Astrocyte of the spinal cord (primary cell): ENCODE measurements at regions not wholly inside any gene's neighbourhood (a gene's known extent, or its start where the extent isn't known, plus 50 kb on each side); places are given as distances from the start of the nearest gene placed in this dataset.
"Not testable (repeated sequence)": the region's sequence is repeated elsewhere in the genome, so short reads cannot be mapped to it uniquely, and the experiment has no call there.

Source experiments
- DNase-seq: peaks from one replicate; pipeline ENCODE4 v3.0.0; 2011; ENCODE audit warnings: low read depth, low spot score
- H3K4me3 ChIP-seq: 2 replicates; pipeline ENCODE4 v1.5.1; 2011; ENCODE audit warnings: low read depth, mild to moderate bottlenecking, low read length, moderate library complexity
- CTCF ChIP-seq: IDR thresholded peaks from 2 replicates; pipeline ENCODE4 v1.5.1; 2012; ENCODE audit warnings: low read depth, mild to moderate bottlenecking, low read length, inconsistent platforms
- in situ Hi-C: cut with HindIII; loops from 2 replicates; pipeline ENCODE4 v1.10.0; 2017; ENCODE audit warnings: low sequenced_read_pairs

DNA sequence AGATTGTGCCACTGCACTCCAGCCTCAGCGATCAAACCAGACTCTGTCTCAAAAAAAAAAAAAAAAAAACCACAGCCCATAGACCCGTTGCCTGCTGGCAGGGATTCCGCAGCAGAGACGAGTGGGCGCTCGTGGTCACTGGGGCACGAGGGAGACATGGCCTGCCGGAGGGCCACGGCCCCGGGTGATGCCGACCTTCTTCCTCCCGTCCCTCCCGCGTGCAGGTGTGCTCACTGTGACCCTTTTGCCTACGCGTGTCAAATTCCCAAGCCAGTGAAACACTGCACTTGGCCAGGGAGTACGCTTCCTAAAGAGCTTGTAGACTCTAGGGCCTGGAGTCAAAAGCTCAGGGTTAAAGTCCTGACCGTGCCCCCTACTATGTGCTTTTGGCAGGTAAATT is 397.6 kb upstream of the MYT1L start:
- in situ Hi-C loops = no loop called here

GRCh38 chr2:2727876-2728511 is 396.9 kb upstream of the MYT1L start:
- TF ChIP-seq CTCF = no peak
- no peak for DNase-seq
- in situ Hi-C loops = no loop called here
- H3K4me3 ChIP-seq = no peak overlapping the region

More for the DNA sequence above, 397.6 kb upstream of the MYT1L start:
- no peak for TF ChIP-seq CTCF
- no peak for DNase-seq
- H3K4me3 ChIP-seq = no peak overlapping the region

GRCh38 chr2:2726163-2726562 is 395.1 kb upstream of the MYT1L start:
- in situ Hi-C loops = no loop called here
- TF ChIP-seq CTCF = no peak

DNA sequence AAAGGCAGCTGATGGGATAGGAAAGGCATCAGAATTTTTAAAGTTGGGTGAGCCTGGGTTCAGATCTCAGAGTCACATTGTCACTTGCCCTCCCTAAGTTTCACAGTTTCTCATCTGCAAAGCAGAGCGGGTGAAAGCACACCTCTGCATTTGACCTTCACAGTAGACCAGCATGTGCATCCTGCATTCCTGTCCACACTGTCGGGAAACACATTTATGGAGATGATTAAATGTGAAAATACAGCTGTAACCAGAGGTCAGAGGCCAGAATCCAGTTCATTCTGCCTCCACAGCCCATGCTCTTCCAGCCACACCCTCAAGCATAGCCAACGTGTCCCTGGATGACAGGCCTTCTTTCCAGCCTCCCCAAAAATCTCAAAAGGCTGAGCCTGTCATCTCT is 392.0 kb upstream of the MYT1L start:
- TF ChIP-seq CTCF = no peak
- H3K4me3 ChIP-seq = no peak overlapping the region
- in situ Hi-C loops = no loop called here
- no peak for DNase-seq

More at GRCh38 chr2:2726163-2726562, 395.1 kb upstream of the MYT1L start:
- H3K4me3 ChIP-seq = no peak overlapping the region
- no peak for DNase-seq

- in situ Hi-C loops = no loop called here
- no peak for TF ChIP-seq CTCF
- DNase-seq = no peak
Measured at GRCh38 chr2:2721296-2721835, 390.3 kb upstream of the MYT1L start.

DNA sequence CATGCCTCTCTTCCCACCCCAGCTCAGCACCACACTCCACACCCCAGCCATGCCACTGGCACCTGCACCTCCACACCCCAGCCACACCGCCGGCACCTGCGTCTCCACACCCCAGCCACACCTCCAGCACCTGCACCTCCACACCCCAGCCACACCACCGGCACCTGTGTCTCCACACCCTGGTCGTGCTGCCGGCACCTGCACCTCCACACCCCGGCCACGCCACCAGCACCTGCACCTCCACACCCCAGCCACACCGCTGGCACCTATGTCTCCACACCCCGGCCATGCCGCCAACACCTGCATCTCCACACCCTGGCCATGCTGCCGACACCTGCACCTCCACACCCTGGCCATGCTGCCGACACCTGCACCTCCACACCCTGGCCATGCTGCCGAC is 389.7 kb upstream of the MYT1L start:
- DNase-seq, in situ Hi-C loops: not testable (repeated sequence)

More at GRCh38 chr2:2721296-2721835, 390.3 kb upstream of the MYT1L start:
- H3K4me3 ChIP-seq = no peak overlapping the region

GRCh38 chr2:2720351-2720750 is 389.3 kb upstream of the MYT1L start:
- no peak for DNase-seq
- no peak for TF ChIP-seq CTCF
- H3K4me3 ChIP-seq = no peak overlapping the region
- in situ Hi-C loops = no loop called here

More for the DNA sequence above, 389.7 kb upstream of the MYT1L start:
- H3K4me3 ChIP-seq = not testable (repeated sequence)
